ENCODE measurements at regions not wholly inside any gene's neighbourhood (a gene's known extent, or its start where the extent isn't known, plus 50 kb on each side); places are given as distances from the start of the nearest gene placed in this dataset.

GRCh38 chr10:3612183-3613001 lies 172.6 kb downstream of the KLF6 start:
- TF ChIP-seq GATA3 (IDR thresholded peaks at IDR 0.05; ENCODE audit: low read depth, low read length): no peak
- TF ChIP-seq GATA2 (IDR thresholded peaks at IDR 0.05; ENCODE audit: low read depth, low read length): no peak

GRCh38 chr10:3606309-3606708 lies 178.7 kb downstream of the KLF6 start:
- no peak for TF ChIP-seq GATA2 (IDR thresholded peaks at IDR 0.05; ENCODE audit: low read depth, low read length)
- no peak for TF ChIP-seq GATA3 (IDR thresholded peaks at IDR 0.05; ENCODE audit: low read depth, low read length)

GRCh38 chr10:3605882-3606281 lies 179.1 kb downstream of the KLF6 start:
- TF ChIP-seq GATA2 (IDR thresholded peaks at IDR 0.05; ENCODE audit: low read depth, low read length) (no peak), GATA3 (IDR thresholded peaks at IDR 0.05; ENCODE audit: low read depth, low read length) (no peak)

- TF ChIP-seq GATA3 (IDR thresholded peaks at IDR 0.05; ENCODE audit: low read depth, low read length): no peak
Observed at GRCh38 chr10:3595736-3596135, 189.3 kb downstream of the KLF6 start.

- TF ChIP-seq GATA2 (IDR thresholded peaks at IDR 0.05; ENCODE audit: low read depth, low read length): no peak
- no peak for TF ChIP-seq GATA3 (IDR thresholded peaks at IDR 0.05; ENCODE audit: low read depth, low read length)
Observed at GRCh38 chr10:3593611-3594010, 191.4 kb downstream of the KLF6 start.

GRCh38 chr10:3592424-3592823 lies 192.6 kb downstream of the KLF6 start:
- TF ChIP-seq GATA3 (IDR thresholded peaks at IDR 0.05; ENCODE audit: low read depth, low read length): no peak
- TF ChIP-seq GATA2 (IDR thresholded peaks at IDR 0.05; ENCODE audit: low read depth, low read length): no peak

- TF ChIP-seq GATA3 (IDR thresholded peaks at IDR 0.05; ENCODE audit: low read depth, low read length) (no peak), GATA2 (IDR thresholded peaks at IDR 0.05; ENCODE audit: low read depth, low read length) (no peak)
Observed at GRCh38 chr10:3588816-3589215, 196.2 kb downstream of the KLF6 start.

GRCh38 chr10:3588346-3588745 lies 196.7 kb downstream of the KLF6 start:
- TF ChIP-seq GATA3 (IDR thresholded peaks at IDR 0.05; ENCODE audit: low read depth, low read length) (no peak), GATA2 (IDR thresholded peaks at IDR 0.05; ENCODE audit: low read depth, low read length) (no peak)

GRCh38 chr10:3584926-3585784 lies 199.9 kb downstream of the KLF6 start:
- TF ChIP-seq GATA3 (IDR thresholded peaks at IDR 0.05; ENCODE audit: low read depth, low read length) (no peak), GATA2 (IDR thresholded peaks at IDR 0.05; ENCODE audit: low read depth, low read length) (no peak)

- TF ChIP-seq GATA3 (IDR thresholded peaks at IDR 0.05; ENCODE audit: low read depth, low read length) (no peak), GATA2 (IDR thresholded peaks at IDR 0.05; ENCODE audit: low read depth, low read length) (no peak)
Observed at GRCh38 chr10:3580565-3580964, 204.4 kb downstream of the KLF6 start.

- TF ChIP-seq GATA3 (IDR thresholded peaks at IDR 0.05; ENCODE audit: low read depth, low read length): no peak
- TF ChIP-seq GATA2 (IDR thresholded peaks at IDR 0.05; ENCODE audit: low read depth, low read length): no peak
Observed at GRCh38 chr10:3579845-3580244, 205.2 kb downstream of the KLF6 start.

GRCh38 chr10:3578682-3579081 lies 206.3 kb downstream of the KLF6 start:
- TF ChIP-seq GATA2 (IDR thresholded peaks at IDR 0.05; ENCODE audit: low read depth, low read length): no peak

GRCh38 chr10:3578159-3578558 lies 206.8 kb downstream of the KLF6 start:
- no peak for TF ChIP-seq GATA2 (IDR thresholded peaks at IDR 0.05; ENCODE audit: low read depth, low read length)
- TF ChIP-seq GATA3 (IDR thresholded peaks at IDR 0.05; ENCODE audit: low read depth, low read length): no peak

- TF ChIP-seq GATA3 (IDR thresholded peaks at IDR 0.05; ENCODE audit: low read depth, low read length): no peak
- TF ChIP-seq GATA2 (IDR thresholded peaks at IDR 0.05; ENCODE audit: low read depth, low read length): no peak
Observed at GRCh38 chr10:3574451-3574850, 210.6 kb downstream of the KLF6 start.

GRCh38 chr10:3573498-3573897 lies 211.5 kb downstream of the KLF6 start:
- no peak for TF ChIP-seq GATA3 (IDR thresholded peaks at IDR 0.05; ENCODE audit: low read depth, low read length)
- TF ChIP-seq GATA2 (IDR thresholded peaks at IDR 0.05; ENCODE audit: low read depth, low read length): no peak

All from SH-SY5Y (cell line).